Heart left ventricle (tissue), 13 donors: ENCODE measurements at regions not wholly inside any gene's neighbourhood (a gene's known extent, or its start where the extent isn't known, plus 50 kb on each side); places are given as distances from the start of the nearest gene placed in this dataset.

Experiments
- POLR2A ChIP-seq, 2 donors: fragments of 450-650 bp; IDR thresholded peaks; one replicate each; pipeline ENCODE4 v1.6.1; 2017; ENCODE audit warnings: antibody characterized with exemption in 2 of 2, mild to moderate bottlenecking in 2 of 2, moderate library complexity in 2 of 2
- TF ChIP-seq, protein P1 (sequence below), 12 donors: fragments of 200-600 bp; sonication (generic) in 4 of 12; IDR thresholded peaks; one replicate each; pipeline versions ENCODE4 v1.5.0 to v1.8.0; 2018 to 2022; ENCODE audit warnings: antibody characterized with exemption in 12 of 12, mild to moderate bottlenecking in 5 of 12
- donor health status: ischemic (EF 13 %, LVEDD 7.1; RV severe dilation, severe dysfunction).
- donor health status: DM: no; HTN: yes; CAD: no.
- donor health status: DM: no; HTN: no; CAD: no.
- donor health status: ischemic (EF 25% LVEDD 6.9; RV normal size, moderate dysfunction).
- donor health status: ischemic (EF 25% LVEDD 5.7; RV mildly dilated, moderate dysfunction).
- donor health status: ischemic (EF 35%, LVEDD 5.7; RV mildly dilated, moderate dysfunction).
- donor health status: nonischemic (EF 11% LVEDD 7.7; RV severe dilation, severe dysfunction).
- donor health status: DM: yes; HTN: yes; CAD: no.
- donor health status: PGD.
- donor health status: ischemic (EF 29% LVEDD 5.4; RV normal size, mild dysfunction).
- donor health status: nonischemic (EF 23%, LVEDD 6.1; RV moderate dilation, normal function).

DNA sequence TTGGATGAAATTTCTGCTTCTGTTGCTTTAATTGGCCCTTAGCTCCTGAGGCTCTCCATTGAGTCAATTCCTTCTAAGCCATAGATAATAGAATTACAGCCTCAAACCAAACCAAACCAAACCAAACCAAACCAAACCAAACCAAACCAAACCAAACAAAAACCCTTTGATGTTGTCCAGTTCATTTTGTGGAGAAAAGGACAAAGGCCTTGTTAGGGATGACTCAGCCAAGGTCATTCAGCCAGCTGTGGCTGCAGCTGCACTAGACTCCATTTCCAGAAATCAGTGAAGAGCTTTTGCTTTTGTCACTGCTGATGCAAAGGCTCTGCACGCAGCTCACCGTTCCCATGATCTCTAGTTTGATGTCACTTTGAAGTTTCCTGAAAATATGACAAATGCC, 82.2 kb upstream of the RMST start:
- TF ChIP-seq, protein P1, sequence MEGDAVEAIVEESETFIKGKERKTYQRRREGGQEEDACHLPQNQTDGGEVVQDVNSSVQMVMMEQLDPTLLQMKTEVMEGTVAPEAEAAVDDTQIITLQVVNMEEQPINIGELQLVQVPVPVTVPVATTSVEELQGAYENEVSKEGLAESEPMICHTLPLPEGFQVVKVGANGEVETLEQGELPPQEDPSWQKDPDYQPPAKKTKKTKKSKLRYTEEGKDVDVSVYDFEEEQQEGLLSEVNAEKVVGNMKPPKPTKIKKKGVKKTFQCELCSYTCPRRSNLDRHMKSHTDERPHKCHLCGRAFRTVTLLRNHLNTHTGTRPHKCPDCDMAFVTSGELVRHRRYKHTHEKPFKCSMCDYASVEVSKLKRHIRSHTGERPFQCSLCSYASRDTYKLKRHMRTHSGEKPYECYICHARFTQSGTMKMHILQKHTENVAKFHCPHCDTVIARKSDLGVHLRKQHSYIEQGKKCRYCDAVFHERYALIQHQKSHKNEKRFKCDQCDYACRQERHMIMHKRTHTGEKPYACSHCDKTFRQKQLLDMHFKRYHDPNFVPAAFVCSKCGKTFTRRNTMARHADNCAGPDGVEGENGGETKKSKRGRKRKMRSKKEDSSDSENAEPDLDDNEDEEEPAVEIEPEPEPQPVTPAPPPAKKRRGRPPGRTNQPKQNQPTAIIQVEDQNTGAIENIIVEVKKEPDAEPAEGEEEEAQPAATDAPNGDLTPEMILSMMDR (IDR thresholded peaks at IDR 0.05): no peak
- TF ChIP-seq POLR2A (IDR thresholded peaks at IDR 0.05): no peak
